ENCODE measurements at regions not wholly inside any gene's neighbourhood (a gene's known extent, or its start where the extent isn't known, plus 50 kb on each side); places are given as distances from the start of the nearest gene placed in this dataset.

DNA sequence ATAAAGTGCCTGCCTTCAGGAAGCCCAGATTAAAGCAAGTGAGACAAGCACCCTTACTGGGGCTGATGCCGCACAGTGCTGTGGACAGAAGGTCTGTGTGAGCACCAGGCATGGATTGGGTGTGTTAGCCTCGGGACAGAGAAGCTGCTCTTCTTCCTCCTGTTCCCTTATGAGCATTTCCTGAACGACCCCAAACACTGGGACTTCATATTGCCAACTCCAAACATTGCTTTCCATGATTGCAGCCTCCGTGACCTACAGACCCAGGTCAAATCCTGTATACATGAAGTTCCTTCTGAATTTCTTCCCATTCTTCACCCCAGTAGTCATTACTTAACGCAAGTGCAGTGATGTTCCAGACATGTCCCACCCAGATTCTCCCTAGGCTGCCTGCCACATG lies 129.8 kb upstream of the ALKAL2 start:
- CTCF ChIA-PET = no interaction called here
- no peak for DNase-seq (ENCODE audit: low read depth, low spot score)
- POLR2A ChIA-PET = no interaction called here
- TF ChIP-seq, protein P1, sequence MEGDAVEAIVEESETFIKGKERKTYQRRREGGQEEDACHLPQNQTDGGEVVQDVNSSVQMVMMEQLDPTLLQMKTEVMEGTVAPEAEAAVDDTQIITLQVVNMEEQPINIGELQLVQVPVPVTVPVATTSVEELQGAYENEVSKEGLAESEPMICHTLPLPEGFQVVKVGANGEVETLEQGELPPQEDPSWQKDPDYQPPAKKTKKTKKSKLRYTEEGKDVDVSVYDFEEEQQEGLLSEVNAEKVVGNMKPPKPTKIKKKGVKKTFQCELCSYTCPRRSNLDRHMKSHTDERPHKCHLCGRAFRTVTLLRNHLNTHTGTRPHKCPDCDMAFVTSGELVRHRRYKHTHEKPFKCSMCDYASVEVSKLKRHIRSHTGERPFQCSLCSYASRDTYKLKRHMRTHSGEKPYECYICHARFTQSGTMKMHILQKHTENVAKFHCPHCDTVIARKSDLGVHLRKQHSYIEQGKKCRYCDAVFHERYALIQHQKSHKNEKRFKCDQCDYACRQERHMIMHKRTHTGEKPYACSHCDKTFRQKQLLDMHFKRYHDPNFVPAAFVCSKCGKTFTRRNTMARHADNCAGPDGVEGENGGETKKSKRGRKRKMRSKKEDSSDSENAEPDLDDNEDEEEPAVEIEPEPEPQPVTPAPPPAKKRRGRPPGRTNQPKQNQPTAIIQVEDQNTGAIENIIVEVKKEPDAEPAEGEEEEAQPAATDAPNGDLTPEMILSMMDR (IDR thresholded peaks at IDR 0.05; ENCODE audit: insufficient read depth, low read length, missing control alignments) = no peak
- H3K4me3 ChIP-seq (ENCODE audit: low read depth, low read length) = no peak overlapping the region

DNA sequence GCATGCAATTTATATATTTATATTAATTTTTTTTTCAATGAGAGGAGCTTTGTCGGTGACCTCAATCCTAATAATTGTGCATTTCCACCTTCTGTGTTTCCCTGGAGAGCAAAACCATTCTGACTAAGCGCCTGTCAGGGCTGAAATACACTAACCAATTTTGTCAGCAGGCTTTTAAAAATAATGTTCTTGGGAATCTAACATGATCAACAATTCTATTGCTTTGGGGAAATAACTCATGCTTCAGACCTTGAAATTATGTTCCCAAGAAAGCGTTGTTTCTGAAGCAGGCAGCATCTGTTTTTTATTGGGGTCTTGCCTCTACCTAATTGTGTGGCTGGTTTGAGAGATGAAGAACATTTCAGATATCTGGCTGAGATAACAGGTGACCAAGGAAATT lies 129.1 kb upstream of the ALKAL2 start:
- ChIA-PET POLR2A (no interaction called here), CTCF (no interaction called here)
- TF ChIP-seq, protein P1 (IDR thresholded peaks at IDR 0.05; ENCODE audit: insufficient read depth, low read length, missing control alignments) = no peak
- no peak for DNase-seq (ENCODE audit: low read depth, low spot score)
- no peak overlapping the region for H3K4me3 ChIP-seq (ENCODE audit: low read depth, low read length)

DNA sequence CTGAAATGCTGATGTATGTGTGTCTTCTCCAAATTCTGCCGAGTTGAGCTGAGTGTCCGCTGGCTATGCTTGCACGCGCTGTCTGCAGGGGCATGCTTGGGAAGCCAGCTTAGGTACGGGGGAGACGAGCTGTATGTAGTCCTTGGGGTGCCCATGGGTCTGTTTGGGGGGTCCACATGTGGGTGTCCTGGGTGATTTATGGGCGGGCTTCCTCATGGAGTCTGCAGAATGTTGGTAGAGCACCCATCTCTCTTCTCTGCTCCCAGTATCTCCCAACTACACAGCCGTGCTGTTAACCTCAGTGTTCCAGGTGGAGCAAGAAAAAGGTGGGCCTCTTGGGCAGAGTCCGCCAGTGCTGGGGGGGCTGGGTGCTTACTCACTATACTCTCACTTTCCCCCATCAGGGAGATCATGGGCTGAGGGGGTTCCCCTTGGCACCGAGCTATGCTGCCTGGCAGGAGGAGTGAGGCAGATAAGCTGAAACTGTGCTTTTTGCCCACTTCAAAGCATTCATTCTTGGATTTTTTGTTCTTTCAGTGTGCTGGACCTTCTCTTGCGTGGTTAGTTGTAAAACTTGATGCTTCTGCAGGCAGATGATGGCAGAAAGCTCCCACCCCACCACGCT lies 128.2 kb upstream of the ALKAL2 start:
- ChIA-PET POLR2A (no interaction called here), CTCF (no interaction called here)
- TF ChIP-seq, protein P1 (IDR thresholded peaks at IDR 0.05; ENCODE audit: insufficient read depth, low read length, missing control alignments) = no peak
- no peak overlapping the region for H3K4me3 ChIP-seq (ENCODE audit: low read depth, low read length)
- no peak for DNase-seq (ENCODE audit: low read depth, low spot score)

DNA sequence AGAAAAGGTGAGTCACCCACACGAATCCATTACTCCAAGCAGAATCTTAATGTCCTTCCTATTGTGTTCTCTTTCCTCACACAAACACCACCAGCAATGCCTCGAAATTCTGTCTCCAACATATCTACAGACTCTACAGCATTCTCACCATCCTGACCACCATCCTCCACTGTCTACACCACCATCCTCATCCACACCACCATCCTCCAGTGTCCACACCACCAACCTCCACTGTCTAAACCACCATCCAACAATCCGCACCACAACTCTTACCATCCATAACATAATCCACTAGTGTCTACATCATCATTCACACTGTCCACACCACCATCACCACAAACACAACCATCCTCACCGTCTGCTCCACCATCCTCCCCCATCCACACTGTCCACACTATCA lies 121.6 kb upstream of the ALKAL2 start:
- ChIA-PET POLR2A (no interaction called here), CTCF (no interaction called here)
- no peak overlapping the region for H3K4me3 ChIP-seq (ENCODE audit: low read depth, low read length)
- TF ChIP-seq, protein P1 (IDR thresholded peaks at IDR 0.05; ENCODE audit: insufficient read depth, low read length, missing control alignments) = no peak
- DNase-seq (ENCODE audit: low read depth, low spot score) = no peak

DNA sequence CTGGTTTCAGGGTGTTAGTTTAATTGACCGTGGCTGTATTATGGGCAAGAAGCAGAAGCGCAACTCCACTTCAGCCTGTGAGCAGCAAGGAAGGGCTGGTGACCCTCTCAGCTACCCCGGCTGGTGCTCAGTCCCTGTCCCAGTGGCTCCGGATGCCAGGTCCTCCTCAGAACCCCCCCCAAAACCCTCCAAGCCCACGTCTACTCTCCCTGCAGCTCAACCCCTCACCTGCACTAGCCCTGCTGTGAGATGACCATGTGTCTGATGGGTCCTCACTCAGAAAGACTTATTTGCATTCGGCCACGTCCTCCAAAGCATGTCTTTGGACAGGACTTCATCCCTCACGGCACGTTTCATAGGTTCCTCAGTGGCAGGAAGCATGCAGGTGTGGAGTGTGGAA lies 119.7 kb upstream of the ALKAL2 start:
- POLR2A ChIA-PET = no interaction called here
- no peak overlapping the region for H3K4me3 ChIP-seq (ENCODE audit: low read depth, low read length)
- CTCF ChIA-PET = no interaction called here
- TF ChIP-seq, protein P1 (IDR thresholded peaks at IDR 0.05; ENCODE audit: insufficient read depth, low read length, missing control alignments) = no peak
- DNase-seq (ENCODE audit: low read depth, low spot score) = no peak

DNA sequence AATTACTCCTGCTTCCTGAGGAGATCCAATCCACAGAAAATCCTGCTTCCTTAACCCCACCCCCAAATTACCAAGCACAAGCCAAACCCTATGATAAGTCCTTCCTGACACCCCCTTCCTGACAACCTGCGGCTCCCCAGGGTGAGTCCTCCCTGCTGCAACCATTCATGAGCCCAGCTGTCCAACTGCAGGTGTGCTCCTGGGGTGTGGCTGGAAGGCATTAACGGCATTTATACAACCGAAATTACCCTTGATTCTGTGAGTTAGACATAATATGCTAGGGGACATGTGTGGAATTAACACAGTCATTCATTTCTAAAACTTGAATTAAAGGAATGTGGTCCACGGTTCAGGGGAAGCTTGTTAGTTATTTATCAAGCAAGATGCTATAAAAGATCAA lies 119.0 kb upstream of the ALKAL2 start:
- ChIA-PET CTCF (no interaction called here), POLR2A (no interaction called here)
- DNase-seq (ENCODE audit: low read depth, low spot score) = no peak
- no peak overlapping the region for H3K4me3 ChIP-seq (ENCODE audit: low read depth, low read length)
- TF ChIP-seq, protein P1 (IDR thresholded peaks at IDR 0.05; ENCODE audit: insufficient read depth, low read length, missing control alignments) = no peak
